Stimulated activated naive CD4-positive, alpha-beta T cell (primary cell): ENCODE measurements at regions not wholly inside any gene's neighbourhood (a gene's known extent, or its start where the extent isn't known, plus 50 kb on each side); places are given as distances from the start of the nearest gene placed in this dataset.
"Not testable (repeated sequence)": the region's sequence is repeated elsewhere in the genome, so short reads cannot be mapped to it uniquely, and the experiment has no call there.

Source experiments
- DNase-seq, 6 experiments: peaks; one replicate each; lab custom pipeline; 2025; lab: John Stamatoyannopoulos, UW

GRCh38 chr12:84134797-84135366 lies 777.7 kb downstream of the SLC6A15 start:
- no peak for DNase-seq

GRCh38 chr12:84131076-84131475 lies 781.5 kb downstream of the SLC6A15 start:
- DNase-seq: no peak

- no peak for DNase-seq
Measured at GRCh38 chr12:84128117-84128991, 784.2 kb downstream of the SLC6A15 start.

- no peak for DNase-seq
Measured at GRCh38 chr12:84124211-84124610, 788.4 kb downstream of the SLC6A15 start.

- no peak for DNase-seq
Measured at GRCh38 chr12:84117190-84117589, 795.4 kb downstream of the SLC6A15 start.

- no peak for DNase-seq
Measured at GRCh38 chr12:84113666-84114065, 798.9 kb downstream of the SLC6A15 start.

- DNase-seq: not testable (repeated sequence)
Measured at GRCh38 chr12:84103886-84104285, 808.7 kb downstream of the SLC6A15 start.

- DNase-seq: not testable (repeated sequence)
Measured at GRCh38 chr12:84101963-84102362, 810.6 kb downstream of the SLC6A15 start.

- DNase-seq: not testable (repeated sequence)
Measured at GRCh38 chr12:84099591-84099990, 813.0 kb downstream of the SLC6A15 start.

GRCh38 chr12:84091651-84092050 lies 820.9 kb downstream of the SLC6A15 start:
- no peak for DNase-seq

GRCh38 chr12:84089356-84089755 lies 823.2 kb downstream of the SLC6A15 start:
- DNase-seq: no peak

GRCh38 chr12:84085046-84085445 lies 827.6 kb downstream of the SLC6A15 start:
- no peak for DNase-seq

GRCh38 chr12:84079626-84080025 lies 833.0 kb downstream of the SLC6A15 start:
- no peak for DNase-seq

- no peak for DNase-seq
Measured at GRCh38 chr12:84077679-84078078, 834.9 kb downstream of the SLC6A15 start.

- DNase-seq: no peak
Measured at GRCh38 chr12:84075991-84076390, 836.6 kb downstream of the SLC6A15 start.

- DNase-seq: no peak
Measured at GRCh38 chr12:84073401-84073800, 839.2 kb downstream of the SLC6A15 start.

- no peak for DNase-seq
Measured at GRCh38 chr12:84072961-84073360, 839.6 kb downstream of the SLC6A15 start.

GRCh38 chr12:84070292-84070691 lies 842.3 kb downstream of the SLC6A15 start:
- no peak for DNase-seq

GRCh38 chr12:84069699-84070098 lies 842.9 kb downstream of the SLC6A15 start:
- no peak for DNase-seq

GRCh38 chr12:84069198-84069597 lies 843.4 kb downstream of the SLC6A15 start:
- no peak for DNase-seq

GRCh38 chr12:84058136-84058535 lies 854.5 kb downstream of the SLC6A15 start:
- no peak for DNase-seq

GRCh38 chr12:84054811-84055210 lies 857.8 kb downstream of the SLC6A15 start:
- DNase-seq: no peak

- DNase-seq: no peak
Measured at GRCh38 chr12:84047881-84048280, 864.7 kb downstream of the SLC6A15 start.

- no peak for DNase-seq
Measured at GRCh38 chr12:84046859-84047258, 865.7 kb downstream of the SLC6A15 start.
